GM18868 (cell line): ENCODE measurements at regions not wholly inside any gene's neighbourhood (a gene's known extent, or its start where the extent isn't known, plus 50 kb on each side); places are given as distances from the start of the nearest gene placed in this dataset.

ENCODE experiments used
- ATAC-seq: cut with Tn5 transposase; IDR thresholded peaks from one replicate; pipeline ENCODE4 v1.9.1; 2021; ENCODE audit warnings: mild to moderate bottlenecking, moderate library complexity; ENCODE audit not compliant: unreplicated experiment

DNA sequence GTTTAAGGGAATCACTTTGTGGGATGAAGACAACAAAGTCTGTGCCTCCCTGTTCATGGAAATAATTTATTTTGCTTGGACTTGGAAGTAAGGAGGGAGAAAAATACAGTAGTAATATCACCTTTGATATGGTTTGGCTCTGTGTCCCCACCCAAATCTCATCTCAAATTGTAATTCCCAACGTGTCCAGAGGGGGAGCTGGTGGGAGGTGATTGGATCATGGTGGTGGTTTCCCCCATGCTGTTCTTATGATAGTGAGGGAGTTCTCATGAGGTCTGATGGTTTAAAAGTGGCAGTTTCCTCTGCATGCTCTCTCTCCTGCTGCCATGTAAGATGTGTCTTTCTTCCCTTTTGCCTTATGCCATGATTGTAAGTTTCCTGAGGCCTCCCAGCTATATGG is 460.7 kb downstream of the NOVA1 start:
- no peak for ATAC-seq

DNA sequence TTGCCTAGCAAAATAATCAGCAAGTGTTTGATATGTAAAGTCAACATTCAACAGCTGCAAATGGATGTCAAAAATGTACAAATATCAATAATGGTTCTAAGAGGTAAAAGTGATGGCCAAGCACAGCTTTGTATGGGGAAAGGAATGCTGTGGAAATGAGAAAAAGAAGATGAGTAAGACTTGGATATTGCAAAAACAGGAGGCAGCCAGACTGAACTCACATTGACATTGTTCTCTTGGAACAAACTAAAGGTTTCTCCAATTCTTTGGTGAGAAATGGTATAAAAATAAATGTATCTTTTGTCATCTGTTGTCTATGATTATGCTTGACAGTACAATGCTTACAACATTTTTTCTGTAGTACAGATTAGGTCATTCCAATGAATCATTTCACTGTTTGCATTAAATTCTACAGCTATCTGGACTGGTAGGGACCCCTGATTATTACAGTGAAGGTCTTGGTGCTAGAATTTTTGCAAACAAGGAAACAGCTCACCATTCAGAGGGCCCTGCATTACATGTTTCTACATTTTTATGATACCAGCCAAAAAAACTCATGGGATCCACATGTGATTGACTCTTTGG is 465.7 kb downstream of the NOVA1 start:
- ATAC-seq, result no peak

DNA sequence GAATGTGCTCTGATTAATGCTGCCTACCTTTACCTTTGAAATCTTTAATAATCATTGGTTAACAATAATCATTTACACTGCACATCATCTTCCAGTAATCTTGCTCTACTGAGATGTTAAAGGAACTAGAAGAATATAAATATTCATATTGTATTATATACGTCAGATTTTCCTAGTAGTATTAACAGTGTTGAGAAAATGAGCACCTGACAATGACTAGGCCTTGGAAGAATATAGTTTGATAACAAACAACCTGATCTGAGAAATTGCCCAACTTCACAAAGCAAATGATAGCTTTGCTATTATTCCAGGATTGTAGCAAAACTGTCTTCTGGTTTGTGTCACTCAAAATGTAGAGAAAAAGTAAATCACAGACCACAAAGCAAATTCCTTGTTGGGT is 467.1 kb downstream of the NOVA1 start:
- ATAC-seq, result no peak

DNA sequence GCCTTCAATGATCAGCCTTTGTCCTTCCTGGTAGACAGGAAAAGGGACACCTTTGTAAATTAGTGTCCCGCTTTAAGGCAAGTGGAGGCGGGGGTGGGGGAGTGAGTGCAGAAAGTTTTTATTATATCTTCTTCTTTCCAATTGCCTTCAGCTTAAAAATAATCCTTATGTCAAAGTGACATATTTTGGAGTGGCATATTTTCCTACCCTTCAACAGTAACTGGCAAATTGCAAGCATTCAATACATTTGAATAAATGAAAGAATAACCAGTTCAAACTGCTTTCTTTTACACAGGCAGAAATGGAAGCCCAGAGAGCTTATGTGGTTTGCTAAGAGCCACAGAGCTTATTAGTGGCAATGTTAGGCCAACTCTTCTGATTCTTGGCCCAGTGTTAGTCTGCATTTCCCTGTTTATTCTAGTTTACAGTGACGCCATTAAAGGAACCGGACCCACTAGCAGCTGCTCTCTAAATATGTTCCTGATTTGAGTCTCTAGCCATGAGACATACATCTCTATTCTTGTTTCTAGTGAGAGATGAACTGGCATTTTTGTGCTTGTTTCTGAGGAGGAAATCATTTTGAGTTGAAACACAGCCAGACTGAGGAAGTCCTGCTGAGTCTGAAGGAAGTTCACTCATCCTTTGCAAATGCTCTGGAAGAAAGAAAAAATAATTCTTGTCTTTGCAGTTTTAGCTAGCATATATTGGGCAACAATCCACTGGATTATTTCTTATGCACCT is 468.7 kb downstream of the NOVA1 start:
- no peak for ATAC-seq

DNA sequence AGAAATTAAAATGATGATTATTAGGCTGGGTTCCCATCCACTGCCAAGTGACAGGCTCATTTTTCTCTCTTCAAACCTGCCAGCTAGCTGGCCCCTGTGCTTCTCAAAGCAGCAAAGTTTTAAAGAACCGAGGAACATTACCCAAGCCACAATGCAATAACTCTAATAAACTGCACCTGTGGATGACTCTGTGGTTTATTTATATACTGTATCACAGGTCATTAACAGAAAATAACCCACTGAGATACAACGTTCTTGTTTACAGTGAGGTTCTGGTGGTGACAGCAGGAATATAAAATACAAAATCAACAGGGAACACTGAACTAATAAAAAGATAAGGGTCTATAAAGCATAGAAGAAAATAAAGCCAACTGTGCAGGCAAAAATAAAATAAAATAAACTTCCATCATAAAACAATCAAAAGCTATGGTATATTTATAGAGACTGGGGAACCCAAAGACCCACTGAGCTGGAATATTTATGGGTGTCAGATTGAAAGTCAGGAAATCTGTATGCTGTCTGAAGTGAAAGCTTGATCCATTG is 472.9 kb downstream of the NOVA1 start:
- ATAC-seq, result no peak

DNA sequence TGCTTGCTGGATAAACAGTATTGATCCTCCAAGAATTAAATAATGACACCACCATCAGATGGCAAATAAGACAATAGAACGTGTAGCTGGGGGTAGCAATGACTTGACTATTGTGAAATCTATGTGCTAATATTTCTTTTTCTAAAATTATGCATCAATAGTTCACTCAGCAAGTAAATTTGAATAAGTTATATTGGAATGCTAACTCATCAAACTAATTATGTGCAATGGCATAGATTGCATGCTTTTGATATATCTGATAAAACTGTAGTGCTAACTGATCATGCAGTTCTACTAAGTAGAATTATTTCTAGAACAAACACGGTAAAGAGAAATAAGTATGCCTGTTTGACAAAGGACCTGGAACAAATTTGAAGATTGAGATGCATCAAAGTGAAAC is 474.4 kb downstream of the NOVA1 start:
- no peak for ATAC-seq

DNA sequence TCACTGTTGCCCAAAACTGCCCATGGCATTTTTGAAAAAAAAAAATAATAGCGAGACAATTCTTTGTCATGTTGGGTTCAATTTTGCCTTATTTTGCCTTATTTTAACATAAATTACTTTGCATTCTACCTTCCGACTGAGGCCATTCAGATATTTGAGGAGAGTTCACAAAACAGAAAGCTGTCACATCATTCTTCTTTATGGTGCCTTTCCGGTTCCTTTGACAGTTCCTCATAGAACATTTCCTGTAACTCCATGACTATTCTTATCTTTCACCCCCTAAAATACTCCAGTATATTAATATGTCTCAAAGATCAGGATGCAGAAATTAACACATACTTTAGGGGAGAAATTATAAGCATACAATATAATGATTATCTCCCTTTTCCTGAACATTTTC is 476.7 kb downstream of the NOVA1 start:
- no peak for ATAC-seq

DNA sequence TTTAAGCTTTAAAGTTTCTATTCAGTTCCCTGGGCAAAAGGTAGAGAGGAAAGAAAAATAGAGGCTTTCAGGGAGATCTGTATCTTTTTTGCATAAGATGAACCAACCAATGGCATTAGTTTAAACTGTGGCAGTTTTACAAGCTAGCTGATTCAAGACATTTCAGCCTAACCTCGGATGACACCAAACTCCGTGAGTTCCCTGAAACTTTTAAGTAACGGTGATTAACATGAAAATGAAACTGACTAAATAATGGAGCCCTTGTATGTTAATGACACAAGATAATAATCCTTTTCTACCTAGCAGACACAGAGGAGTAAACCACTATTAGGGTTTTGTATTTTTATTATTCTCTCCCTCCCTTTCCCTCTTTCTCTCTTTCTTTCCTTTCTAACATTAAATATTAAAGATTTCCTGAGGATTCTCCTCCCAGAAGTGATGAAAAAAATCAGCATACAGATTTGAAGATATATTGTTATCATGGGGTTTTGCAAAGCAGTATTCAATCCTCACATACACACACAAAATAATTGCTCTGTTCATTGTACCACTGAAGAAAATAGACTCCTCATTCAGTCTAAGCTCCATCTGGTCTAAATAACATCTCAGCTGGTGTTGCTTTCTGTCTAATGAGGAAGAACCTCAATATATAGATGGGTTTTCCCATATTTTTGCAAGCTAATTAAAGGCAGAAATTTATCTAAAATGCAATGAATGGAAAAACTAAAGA is 483.8 kb downstream of the NOVA1 start:
- ATAC-seq, result no peak

DNA sequence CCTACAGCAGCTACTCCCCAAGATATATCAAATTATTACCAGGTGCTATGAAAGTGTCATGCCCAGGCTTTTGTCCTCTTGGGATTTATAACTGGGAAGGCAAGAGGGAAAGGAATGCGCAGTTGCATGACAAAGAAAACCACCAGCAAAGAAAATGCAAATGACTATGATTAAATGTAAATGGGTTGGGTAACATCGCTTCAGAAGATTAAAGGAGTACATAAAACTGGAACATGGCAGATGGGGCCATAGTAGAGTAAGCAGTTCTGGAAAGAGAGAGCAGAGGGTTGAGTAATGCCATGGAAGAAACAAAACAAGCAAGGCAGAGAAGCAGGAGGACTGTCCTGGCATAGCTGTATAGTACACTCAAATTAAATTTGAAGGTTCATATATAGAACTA is 493.1 kb downstream of the NOVA1 start:
- no peak for ATAC-seq

DNA sequence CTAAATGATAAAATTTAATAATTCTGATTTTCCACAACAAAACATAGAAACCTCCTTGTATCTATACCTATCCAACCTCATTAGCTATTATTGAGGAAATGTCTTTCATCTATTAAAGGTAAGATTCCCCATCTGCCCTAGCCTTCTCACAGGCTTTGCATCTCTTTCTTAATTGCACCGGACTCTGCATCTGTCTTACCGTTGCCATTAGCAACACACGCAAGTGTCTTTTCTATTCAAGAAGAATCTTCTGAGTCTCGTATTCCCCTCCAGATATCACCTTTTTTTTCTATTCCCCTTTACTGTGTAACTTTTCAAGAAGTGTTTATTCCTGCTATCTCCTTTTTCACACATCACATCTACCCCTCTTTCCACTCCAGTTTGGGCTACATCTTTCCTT is 500.0 kb downstream of the NOVA1 start:
- ATAC-seq, result no peak

DNA sequence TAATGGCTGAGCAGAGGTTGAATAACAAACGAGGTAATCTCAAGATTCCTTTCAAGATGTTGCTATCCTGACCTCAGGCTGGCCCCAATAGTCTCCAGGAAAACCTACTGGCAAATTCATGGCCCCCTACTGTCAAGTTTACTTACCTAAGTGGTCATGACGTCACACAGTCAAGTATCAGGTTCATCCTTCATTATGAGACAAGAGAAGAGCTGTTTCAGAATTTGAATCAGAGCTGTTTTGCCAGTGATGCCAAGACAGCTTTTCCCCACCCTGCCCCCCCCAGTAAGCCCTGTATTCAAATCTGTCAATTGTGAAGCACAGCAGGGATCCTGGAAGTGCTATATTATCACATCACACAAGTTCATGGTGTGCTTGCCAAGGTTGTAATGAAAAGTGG is 509.6 kb downstream of the NOVA1 start:
- no peak for ATAC-seq

DNA sequence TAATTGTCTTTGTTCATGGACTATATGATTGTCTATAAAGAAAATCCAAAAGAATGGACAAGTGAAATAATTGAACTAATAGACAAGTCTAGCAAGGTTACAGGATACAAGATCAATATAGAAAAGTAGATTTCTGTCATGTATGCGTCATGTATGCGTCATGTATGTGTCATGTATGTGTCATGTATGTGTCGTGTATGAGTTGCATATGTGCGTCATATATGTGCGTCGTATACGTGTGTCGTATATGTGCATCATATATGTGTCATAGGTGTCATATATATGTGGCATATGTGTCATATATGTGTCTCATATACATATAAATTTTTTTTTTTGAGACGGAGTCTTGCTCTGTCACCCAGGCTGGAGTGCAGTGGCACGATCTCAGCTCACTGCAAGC is 516.8 kb downstream of the NOVA1 start:
- ATAC-seq, result no peak

DNA sequence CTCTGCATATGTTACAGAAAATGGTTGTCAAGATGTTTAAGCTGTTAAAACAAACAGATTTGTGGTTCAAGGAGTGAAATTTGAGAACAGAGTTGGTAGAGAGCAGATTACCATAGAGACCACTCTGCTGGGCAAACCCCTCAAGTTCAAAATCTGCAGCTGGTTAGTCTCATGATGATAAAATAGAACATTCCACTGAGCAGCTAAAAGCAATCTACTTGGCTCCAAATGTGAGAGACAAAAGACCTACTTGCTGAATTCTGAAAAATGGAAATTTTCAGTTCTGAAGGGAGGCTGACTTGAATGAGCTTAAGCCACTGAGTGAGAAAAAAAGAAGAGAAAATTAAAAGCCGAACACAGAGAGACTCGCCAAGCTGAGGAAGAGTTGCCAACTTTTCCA is 519.3 kb downstream of the NOVA1 start:
- ATAC-seq, result no peak

DNA sequence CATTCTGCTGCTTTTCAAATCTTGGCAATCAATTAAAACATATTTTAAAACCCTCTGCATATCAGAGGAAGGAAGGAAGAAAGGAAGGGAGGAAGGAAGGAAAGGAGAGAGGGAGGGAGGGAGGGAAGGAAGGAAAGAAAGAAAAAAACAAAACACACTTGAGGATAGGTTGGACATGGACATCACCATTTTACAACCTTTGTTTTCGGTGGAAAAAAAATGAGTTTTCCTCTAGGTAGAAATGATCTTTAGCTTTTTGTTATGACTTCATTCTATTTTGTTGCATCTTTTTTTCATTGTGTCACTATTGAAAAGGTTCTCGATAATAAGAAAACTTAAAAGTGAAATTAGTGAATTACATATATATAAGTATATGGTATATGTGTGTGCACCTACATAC is 522.9 kb downstream of the NOVA1 start:
- ATAC-seq, result no peak

DNA sequence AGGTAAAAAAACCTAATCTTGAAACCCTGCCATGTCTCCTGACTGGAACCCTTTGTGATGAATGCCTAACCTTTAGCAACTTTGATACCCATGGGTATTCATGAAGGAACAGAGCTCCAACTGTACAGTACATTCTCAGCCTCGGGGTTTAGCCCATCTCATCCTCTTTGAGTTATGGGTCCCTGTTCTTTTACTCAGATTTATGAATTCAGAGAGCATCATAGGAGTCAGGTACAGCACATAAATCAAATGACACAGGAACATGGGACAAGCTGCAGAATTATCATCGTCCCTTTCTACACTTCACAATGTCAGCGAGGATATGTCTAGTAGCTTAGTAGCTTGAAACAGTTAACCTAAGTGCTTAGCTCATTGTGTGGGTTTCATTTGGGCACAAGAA is 527.4 kb downstream of the NOVA1 start:
- no peak for ATAC-seq

DNA sequence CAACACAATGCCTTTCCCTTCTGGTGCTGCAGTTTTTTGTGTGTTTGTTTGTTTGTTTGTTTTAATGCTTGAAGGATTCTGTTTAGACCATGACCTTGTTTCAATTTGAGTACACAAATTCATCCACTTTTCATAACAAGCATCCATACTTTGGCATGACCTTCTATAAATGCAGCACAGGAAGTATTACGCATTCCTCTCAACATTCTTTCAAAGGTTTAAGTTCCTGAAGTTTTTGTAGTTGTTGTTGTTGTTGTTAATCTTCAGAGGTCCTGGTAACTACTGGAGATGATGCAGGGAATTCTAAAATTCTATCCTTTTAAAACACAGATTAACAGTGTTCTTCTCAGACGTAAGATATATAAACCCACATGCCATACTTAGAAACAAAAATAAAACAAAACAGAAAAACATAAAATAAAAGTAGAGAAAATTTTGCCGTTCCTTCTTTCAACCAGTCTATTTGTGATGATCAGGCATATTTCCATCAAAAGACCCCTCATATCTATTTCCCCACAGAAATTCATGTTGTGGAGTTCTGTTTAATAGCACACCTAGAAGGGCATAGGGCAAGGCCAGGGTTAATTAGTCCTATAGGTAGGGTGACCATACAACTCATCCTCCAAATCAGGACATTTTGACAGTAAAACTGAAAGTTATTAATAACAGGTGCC is 529.9 kb downstream of the NOVA1 start:
- no peak for ATAC-seq

DNA sequence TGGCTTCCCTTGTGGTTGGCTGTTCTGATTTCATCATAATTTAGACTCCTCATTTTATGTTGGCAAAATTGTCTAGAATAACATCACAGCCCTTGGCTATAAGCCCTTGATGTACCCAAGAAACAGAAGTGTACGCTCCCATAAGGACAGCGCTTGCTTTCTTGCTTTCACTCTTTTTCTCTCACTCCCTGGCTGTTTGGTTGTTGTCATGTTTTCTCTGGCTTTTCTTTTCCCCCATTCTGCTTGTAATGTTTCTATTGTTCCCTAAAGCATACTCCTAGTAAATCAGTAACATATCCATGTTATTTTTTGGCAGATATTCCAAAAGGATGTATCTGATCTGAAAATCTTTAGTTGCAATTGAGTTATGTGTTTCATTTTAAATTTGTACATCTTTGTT is 530.5 kb downstream of the NOVA1 start:
- no peak for ATAC-seq

DNA sequence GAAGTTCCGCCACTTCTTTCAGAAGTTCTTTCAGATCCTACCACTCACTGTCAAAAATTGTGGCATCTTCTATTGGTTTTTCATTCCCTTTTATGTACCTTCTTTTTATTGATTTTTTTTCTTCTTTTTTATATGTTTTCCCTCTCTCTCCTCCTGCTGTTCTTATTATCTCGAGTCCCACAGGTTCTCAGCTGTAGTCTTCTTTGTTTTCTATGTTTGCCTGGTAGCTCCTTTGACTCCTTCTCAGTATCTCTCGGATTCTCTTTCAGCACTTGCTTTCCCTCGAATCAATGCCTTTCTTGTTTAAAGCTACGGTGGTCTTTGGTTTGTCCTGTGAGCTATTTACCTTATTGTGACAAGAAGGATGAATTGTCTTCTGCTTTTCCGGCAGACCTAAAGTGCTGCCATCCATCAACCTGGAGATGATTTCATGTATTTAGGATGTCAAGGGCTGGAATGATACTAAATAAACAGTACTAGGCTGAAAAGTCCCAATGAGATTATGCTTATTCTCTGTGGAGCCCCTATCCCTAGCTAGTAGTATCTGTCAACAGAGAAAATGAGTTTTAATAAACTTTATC is 541.7 kb downstream of the NOVA1 start:
- no peak for ATAC-seq

DNA sequence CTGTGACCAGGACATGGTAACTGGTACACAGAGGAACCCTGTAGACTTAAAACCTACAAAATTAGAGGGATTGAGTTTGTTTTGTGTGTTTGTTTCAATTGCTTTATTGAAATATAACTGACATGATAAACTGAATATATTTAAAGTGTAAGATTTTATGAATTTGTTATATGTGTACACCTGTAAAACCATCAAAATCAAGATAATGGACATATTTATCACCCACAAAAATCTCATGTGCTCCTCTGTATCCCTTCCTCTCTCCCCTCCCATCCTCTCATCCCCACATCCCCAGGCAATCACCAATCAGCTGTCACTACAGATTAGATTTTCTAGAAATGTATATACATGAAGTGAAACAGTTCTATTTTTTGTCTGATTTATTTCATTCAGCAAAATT is 565.5 kb downstream of the NOVA1 start:
- no peak for ATAC-seq

DNA sequence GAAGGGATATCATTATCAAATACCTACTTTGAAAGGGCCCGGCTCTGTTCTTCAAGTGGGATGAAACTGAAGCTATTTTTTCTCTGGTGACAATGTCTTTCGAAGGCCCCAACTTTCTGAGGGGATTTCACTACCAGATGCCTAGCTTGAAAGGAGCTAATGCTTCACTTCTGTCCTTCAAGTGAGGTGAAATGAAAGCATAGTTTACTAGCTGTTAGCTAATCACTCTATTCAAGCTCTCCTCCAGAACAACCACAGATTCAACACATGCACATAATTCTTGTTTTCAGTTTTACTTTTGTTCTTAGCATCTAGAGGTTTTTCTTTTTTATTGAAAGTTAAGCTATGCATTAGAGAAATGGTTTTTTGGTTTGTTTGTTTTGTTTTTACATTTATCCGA is 571.4 kb downstream of the NOVA1 start:
- peak; percentile 82 for ATAC-seq

DNA sequence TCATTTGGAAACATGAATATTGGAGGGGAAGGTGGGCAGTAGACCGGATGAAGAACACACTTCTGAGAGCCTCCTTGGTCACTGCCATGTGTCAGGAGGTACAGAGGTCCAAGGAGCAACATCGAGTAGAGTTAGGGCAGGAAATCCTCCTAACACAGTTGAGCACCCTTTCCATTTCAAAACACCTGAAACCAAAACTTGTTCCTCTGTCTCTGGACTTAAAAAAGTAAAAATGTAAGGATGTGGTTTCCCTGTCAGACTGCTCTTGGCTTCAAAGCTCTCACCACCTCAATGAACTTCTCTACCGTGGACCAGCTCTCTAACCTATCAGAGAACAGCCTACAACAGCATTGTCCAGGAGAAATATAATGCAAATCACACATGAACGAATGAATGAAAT is 573.9 kb downstream of the NOVA1 start:
- no peak for ATAC-seq
